ENCODE measurements at regions not wholly inside any gene's neighbourhood (a gene's known extent, or its start where the extent isn't known, plus 50 kb on each side); places are given as distances from the start of the nearest gene placed in this dataset.

GRCh38 chr6:6942831-6943230, 164.9 kb upstream of the RREB1 start:
- Histone ChIP-seq H3K9ac (no peak overlapping the region), H2AFZ (replicated peaks) (no peak overlapping the region), H3K4me1 (peaks cover 5% of the 10 kb centered on the region), H3K79me2 (ENCODE audit: low read depth) (no peaks in the 10 kb centered on the region), H3K36me3 (no peaks in the 10 kb centered on the region), H3K4me2 (no peak overlapping the region), H3K4me3 (no peak overlapping the region), H3K27me3 (no peaks in the 10 kb centered on the region), H3K27ac (no peak overlapping the region), H4K20me1 (ENCODE audit: low read depth) (no peaks in the 10 kb centered on the region), H3F3A (ENCODE audit: low read depth) (no peaks in the 10 kb centered on the region), H3K9me3 (ENCODE audit: low read depth) (no peaks in the 10 kb centered on the region)
- Mint-ChIP-seq H3K27ac (no peak overlapping the region), H3K4me1 (peaks cover 20% of the 10 kb centered on the region), H3K9me3 (no peaks in the 10 kb centered on the region), H3K36me3 (no peaks in the 10 kb centered on the region), H3K4me3 (no peak overlapping the region), H3K27me3 (ENCODE audit: insufficient read depth, low read depth) (peaks cover 5% of the 10 kb centered on the region)
- TF ChIP-seq EZH2phosphoT487 (IDR thresholded peaks at IDR 0.05) (no peak), EZH2 (IDR thresholded peaks at IDR 0.05) (no peak), CTCF (IDR thresholded peaks at IDR 0.05) (no peak)
- DNase-seq (ENCODE audit: low spot score), result no peak

- no peaks in the 10 kb centered on the region for H3K36me3 Mint-ChIP-seq
- Histone ChIP-seq H3K27me3 (no peaks in the 10 kb centered on the region), H3K9me3 (ENCODE audit: low read depth) (no peaks in the 10 kb centered on the region), H3K4me3 (no peak overlapping the region), H3K4me1 (peaks cover 5% of the 10 kb centered on the region), H3F3A (ENCODE audit: low read depth) (no peaks in the 10 kb centered on the region), H3K79me2 (ENCODE audit: low read depth) (no peaks in the 10 kb centered on the region), H2AFZ (replicated peaks) (no peak overlapping the region), H3K4me2 (no peak overlapping the region), H3K36me3 (no peaks in the 10 kb centered on the region), H3K9ac (no peak overlapping the region), H4K20me1 (ENCODE audit: low read depth) (no peaks in the 10 kb centered on the region), H3K27ac (no peak overlapping the region)
- DNase-seq (ENCODE audit: low spot score), result no peak
- H3K4me1 Mint-ChIP-seq, result peaks cover 20% of the 10 kb centered on the region
- TF ChIP-seq CTCF (IDR thresholded peaks at IDR 0.05), result no peak
- H3K27ac Mint-ChIP-seq, result no peak overlapping the region
- H3K9me3 Mint-ChIP-seq, result no peaks in the 10 kb centered on the region
- no peak overlapping the region for H3K4me3 Mint-ChIP-seq
- H3K27me3 Mint-ChIP-seq (ENCODE audit: insufficient read depth, low read depth), result peaks cover 5% of the 10 kb centered on the region
These were observed 164.3 kb upstream of the RREB1 start for GRCh38 chr6:6943421-6943820.

- TF ChIP-seq CTCF (IDR thresholded peaks at IDR 0.05), result no peak
- no peak for TF ChIP-seq EZH2phosphoT487 (IDR thresholded peaks at IDR 0.05)
- TF ChIP-seq EZH2 (IDR thresholded peaks at IDR 0.05), result no peak
- Histone ChIP-seq H3K9ac (no peak overlapping the region), H3K4me1 (peaks cover 5% of the 10 kb centered on the region), H3K4me2 (no peak overlapping the region), H3K79me2 (ENCODE audit: low read depth) (no peaks in the 10 kb centered on the region), H3K9me3 (ENCODE audit: low read depth) (no peaks in the 10 kb centered on the region), H3K36me3 (no peaks in the 10 kb centered on the region), H3K4me3 (no peak overlapping the region), H3K27ac (no peak overlapping the region), H3K27me3 (no peaks in the 10 kb centered on the region), H2AFZ (replicated peaks) (no peak overlapping the region), H3F3A (ENCODE audit: low read depth) (no peaks in the 10 kb centered on the region), H4K20me1 (ENCODE audit: low read depth) (no peaks in the 10 kb centered on the region)
- H3K4me3 Mint-ChIP-seq, result no peak overlapping the region
- H3K9me3 Mint-ChIP-seq, result peaks cover 12% of the 10 kb centered on the region
- H3K4me1 Mint-ChIP-seq, result peaks cover 20% of the 10 kb centered on the region
- H3K27ac Mint-ChIP-seq, result no peak overlapping the region
- no peak for DNase-seq (ENCODE audit: low spot score)
- H3K36me3 Mint-ChIP-seq, result no peaks in the 10 kb centered on the region
- H3K27me3 Mint-ChIP-seq (ENCODE audit: insufficient read depth, low read depth), result peaks cover 7% of the 10 kb centered on the region
These were observed 161.3 kb upstream of the RREB1 start for GRCh38 chr6:6946206-6947155.

Measured in neural progenitor cell (in vitro differentiated cells).